Kidney epithelial cell (primary cell): ENCODE measurements at regions not wholly inside any gene's neighbourhood (a gene's known extent, or its start where the extent isn't known, plus 50 kb on each side); places are given as distances from the start of the nearest gene placed in this dataset.

Experiments
- DNase-seq: peaks from one replicate; pipeline ENCODE4 v3.0.0-alpha.2; 2010; ENCODE audit warnings: low read depth
- H3K27me3 ChIP-seq: 2 replicates; pipeline ENCODE4 v1.6.0; 2011; ENCODE audit warnings: low read length; ENCODE audit not compliant: control insufficient read depth, insufficient read depth
- H3K36me3 ChIP-seq: 2 replicates; pipeline ENCODE4 v1.5.1; 2011; ENCODE audit warnings: low read length; ENCODE audit not compliant: control insufficient read depth, insufficient read depth
- H3K4me3 ChIP-seq: 2 replicates; pipeline ENCODE4 v1.5.1; 2011; ENCODE audit warnings: low read depth, mild to moderate bottlenecking, control low read depth, low read length
- CTCF ChIP-seq: IDR thresholded peaks from 2 replicates; pipeline ENCODE4 v1.5.1; 2011; ENCODE audit warnings: mild to moderate bottlenecking, moderate library complexity, low read length, control low read depth, inconsistent platforms; ENCODE audit not compliant: insufficient read depth, poor library complexity, severe bottlenecking

DNA sequence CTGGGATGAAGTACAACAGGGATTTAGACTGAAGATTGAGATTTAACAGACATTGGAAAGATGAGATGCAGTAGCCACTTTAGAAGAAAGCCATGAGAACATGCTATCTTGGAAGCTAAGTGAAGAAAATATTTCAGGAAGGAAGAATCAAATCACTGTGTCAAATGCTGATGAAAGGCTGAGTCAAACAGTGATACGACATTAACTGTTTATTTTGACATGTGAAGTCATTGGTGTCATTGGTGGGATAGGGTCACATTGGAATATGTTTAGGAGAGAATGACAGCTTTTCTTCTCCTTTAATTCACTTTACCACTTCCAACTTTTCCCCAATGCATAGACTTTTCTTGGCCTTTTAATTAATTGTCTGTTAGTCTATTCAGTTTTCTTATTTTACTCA is 653.0 kb upstream of the BOD1L1 start:
- no peak for TF ChIP-seq CTCF
- no peak for DNase-seq
- no peaks in the 10 kb centered on the region for H3K27me3 ChIP-seq
- H3K36me3 ChIP-seq: no peaks in the 10 kb centered on the region
- H3K4me3 ChIP-seq: no peak overlapping the region

DNA sequence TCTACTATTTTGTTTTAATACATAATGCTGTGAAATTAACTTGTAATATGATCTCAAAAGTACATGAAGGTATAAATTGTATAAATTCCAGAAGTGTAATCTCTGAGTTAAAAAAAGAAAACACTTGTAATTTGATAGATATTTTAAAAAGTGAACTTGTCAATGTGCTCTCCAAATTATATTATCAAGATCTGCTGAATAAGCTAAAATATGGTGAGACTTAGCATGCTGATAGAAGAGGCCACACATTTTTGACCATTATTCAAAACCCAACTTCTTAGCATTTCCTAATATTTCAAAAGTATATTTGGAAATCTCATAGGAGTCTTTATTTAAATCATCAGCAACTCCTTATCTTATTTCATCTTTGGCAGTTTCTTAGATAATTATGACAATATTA is 657.1 kb upstream of the BOD1L1 start:
- Histone ChIP-seq H3K36me3 (no peaks in the 10 kb centered on the region), H3K27me3 (no peaks in the 10 kb centered on the region), H3K4me3 (no peak overlapping the region)
- DNase-seq: no peak
- TF ChIP-seq CTCF: no peak

DNA sequence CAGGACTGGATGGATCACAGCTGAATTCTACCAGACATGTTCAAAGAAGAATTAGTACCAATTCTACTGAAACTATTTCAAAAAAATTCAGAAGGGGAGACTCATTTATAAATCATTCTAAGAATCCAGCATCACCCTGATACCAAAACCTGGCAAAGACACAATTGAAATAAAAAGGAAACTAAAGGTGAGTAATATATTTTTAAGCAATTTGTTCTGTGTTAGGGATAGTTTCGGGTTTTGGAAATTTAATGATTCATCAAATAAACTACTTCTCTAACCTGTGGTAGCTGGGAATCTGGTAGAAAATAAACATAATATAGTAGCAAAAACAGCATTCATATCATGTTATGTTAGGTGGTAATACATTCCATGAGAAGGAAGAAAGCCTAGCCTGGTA is 662.2 kb upstream of the BOD1L1 start:
- Histone ChIP-seq H3K36me3 (no peaks in the 10 kb centered on the region), H3K4me3 (no peak overlapping the region), H3K27me3 (no peaks in the 10 kb centered on the region)
- no peak for DNase-seq
- TF ChIP-seq CTCF: no peak

DNA sequence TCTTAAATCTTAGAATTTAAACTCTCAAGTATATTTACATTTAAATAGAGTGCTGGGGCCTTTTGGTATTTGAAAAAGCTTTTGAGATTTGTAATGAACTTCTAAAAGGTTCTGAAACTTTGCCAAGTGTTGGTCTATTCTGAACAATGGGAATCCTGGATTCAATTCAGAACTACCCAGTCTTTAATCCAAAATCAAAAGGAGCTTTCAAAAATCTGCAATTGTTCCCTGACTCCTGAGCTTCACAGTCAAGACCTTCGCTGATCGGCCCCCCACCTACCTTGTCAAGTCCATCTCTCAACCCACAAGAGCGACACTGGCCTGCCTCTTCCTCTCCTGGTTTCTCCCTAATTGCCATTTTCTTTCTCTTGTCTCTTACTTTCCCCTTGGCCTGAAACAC is 666.1 kb upstream of the BOD1L1 start:
- no peaks in the 10 kb centered on the region for H3K36me3 ChIP-seq
- no peaks in the 10 kb centered on the region for H3K27me3 ChIP-seq
- DNase-seq: no peak
- no peak overlapping the region for H3K4me3 ChIP-seq
- no peak for TF ChIP-seq CTCF

DNA sequence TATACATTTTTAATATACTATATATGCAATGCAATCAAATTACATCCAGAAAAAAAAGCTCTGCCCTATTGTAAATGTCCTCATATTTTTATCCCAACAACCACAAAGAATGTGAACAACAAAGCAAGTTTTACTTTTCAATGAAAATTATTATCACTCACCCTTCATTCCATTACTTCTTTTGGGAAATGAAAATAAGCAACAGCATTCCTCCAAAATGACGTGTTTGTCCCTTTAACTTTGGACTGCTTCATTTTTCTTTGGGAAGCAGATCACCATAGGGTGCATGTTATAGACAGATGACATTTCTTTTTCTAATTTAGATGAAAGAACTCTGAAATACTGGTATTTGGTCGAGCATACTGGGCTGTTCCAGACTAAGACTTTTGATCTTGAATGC is 667.1 kb upstream of the BOD1L1 start:
- TF ChIP-seq CTCF: no peak
- Histone ChIP-seq H3K27me3 (no peaks in the 10 kb centered on the region), H3K36me3 (no peaks in the 10 kb centered on the region), H3K4me3 (no peak overlapping the region)
- DNase-seq: no peak

DNA sequence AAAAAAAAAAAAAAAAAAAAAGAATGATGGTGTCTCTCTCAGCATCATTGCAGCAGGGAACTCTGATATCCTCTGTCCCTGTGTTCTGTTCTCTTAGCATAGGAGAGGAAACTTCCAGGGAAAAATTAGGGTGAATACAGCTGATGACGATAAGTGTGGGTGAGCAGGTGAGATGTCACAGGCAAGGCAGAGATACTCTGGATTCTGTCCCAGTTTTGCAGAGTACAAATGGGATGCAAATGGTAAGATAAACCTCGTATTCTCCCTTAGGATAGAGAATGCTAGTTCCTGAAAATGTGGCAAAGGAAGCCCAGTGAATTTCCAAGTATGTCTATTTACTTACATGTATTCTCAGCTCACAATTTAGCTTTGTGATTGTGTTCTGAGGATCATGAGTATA is 671.6 kb upstream of the BOD1L1 start:
- Histone ChIP-seq H3K36me3 (no peaks in the 10 kb centered on the region), H3K27me3 (no peaks in the 10 kb centered on the region), H3K4me3 (no peak overlapping the region)
- TF ChIP-seq CTCF: no peak
- DNase-seq: no peak
